Suprapubic skin (tissue), 3 donors: ENCODE measurements at regions not wholly inside any gene's neighbourhood (a gene's known extent, or its start where the extent isn't known, plus 50 kb on each side); places are given as distances from the start of the nearest gene placed in this dataset.

ENCODE experiments used
- EP300 ChIP-seq: sonication (generic); formaldehyde crosslinking; IDR thresholded peaks from one replicate; pipeline ENCODE4 v1.6.1; 2017; ENCODE audit warnings: antibody characterized with exemption
- TF ChIP-seq, protein P1 (sequence below), 2 donors: fragments of 200-600 bp in 1 of 2; fragments of 450-650 bp in 1 of 2; sonication (generic) in 1 of 2; IDR thresholded peaks; one replicate each; pipeline ENCODE4 v1.5.1; 2016 to 2019; ENCODE audit warnings: antibody characterized with exemption in 2 of 2, mild to moderate bottlenecking in 1 of 2, moderate library complexity in 1 of 2

DNA sequence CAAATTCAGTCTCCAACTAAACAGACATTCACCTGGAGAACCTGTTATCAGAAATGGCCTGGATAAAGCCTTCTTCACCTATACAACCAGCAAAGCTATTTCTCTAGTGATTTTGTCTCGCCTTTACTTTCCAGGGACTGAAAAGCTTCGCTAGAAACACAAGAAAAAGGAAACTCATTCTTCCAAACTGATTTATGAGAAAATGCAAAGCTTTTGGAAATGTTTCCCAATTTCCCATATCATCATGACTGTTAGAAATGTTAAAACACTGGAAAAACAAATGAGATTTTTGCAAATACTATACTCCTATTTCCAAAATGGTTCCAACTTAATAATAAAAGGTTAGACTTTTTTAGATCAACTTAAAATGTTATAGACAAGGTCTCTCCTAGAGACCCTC lies 218.7 kb downstream of the PAX3 start:
- no peak for TF ChIP-seq EP300
- TF ChIP-seq, protein P1, sequence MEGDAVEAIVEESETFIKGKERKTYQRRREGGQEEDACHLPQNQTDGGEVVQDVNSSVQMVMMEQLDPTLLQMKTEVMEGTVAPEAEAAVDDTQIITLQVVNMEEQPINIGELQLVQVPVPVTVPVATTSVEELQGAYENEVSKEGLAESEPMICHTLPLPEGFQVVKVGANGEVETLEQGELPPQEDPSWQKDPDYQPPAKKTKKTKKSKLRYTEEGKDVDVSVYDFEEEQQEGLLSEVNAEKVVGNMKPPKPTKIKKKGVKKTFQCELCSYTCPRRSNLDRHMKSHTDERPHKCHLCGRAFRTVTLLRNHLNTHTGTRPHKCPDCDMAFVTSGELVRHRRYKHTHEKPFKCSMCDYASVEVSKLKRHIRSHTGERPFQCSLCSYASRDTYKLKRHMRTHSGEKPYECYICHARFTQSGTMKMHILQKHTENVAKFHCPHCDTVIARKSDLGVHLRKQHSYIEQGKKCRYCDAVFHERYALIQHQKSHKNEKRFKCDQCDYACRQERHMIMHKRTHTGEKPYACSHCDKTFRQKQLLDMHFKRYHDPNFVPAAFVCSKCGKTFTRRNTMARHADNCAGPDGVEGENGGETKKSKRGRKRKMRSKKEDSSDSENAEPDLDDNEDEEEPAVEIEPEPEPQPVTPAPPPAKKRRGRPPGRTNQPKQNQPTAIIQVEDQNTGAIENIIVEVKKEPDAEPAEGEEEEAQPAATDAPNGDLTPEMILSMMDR (IDR thresholded peaks at IDR 0.05) = no peak
